Neural progenitor cell (in vitro differentiated cells): ENCODE measurements at regions not wholly inside any gene's neighbourhood (a gene's known extent, or its start where the extent isn't known, plus 50 kb on each side); places are given as distances from the start of the nearest gene placed in this dataset.

Source experiments
- DNase-seq: peaks from one replicate; pipeline ENCODE4 v3.0.0-alpha.2; 2016; ENCODE audit warnings: low spot score
- H2AFZ ChIP-seq: fragments of 200-600 bp; sonication (generic); replicated peaks from 2 replicates; pipeline ENCODE4 v1.6.1; 2016; ENCODE audit warnings: antibody characterized with exemption
- H3F3A ChIP-seq: fragments of 200-600 bp; sonication (generic); 2 replicates; pipeline ENCODE4 v1.6.1; 2016; ENCODE audit warnings: antibody characterized with exemption, low read depth
- H3K27ac ChIP-seq: fragments of 200-600 bp; sonication (generic); 2 replicates; pipeline ENCODE4 v1.5.1; 2016; ENCODE audit warnings: mild to moderate bottlenecking
- H3K27me3 ChIP-seq: fragments of 200-600 bp; sonication (generic); 2 replicates; pipeline ENCODE4 v1.6.1; 2016; ENCODE audit warnings: mild to moderate bottlenecking, moderate library complexity
- H3K36me3 ChIP-seq: fragments of 200-600 bp; sonication (generic); 2 replicates; pipeline ENCODE4 v1.5.1; 2016
- H3K4me1 ChIP-seq: fragments of 200-600 bp; sonication (generic); 2 replicates; pipeline ENCODE4 v1.6.1; 2016; ENCODE audit warnings: mixed run types
- H3K4me2 ChIP-seq: fragments of 200-600 bp; sonication (generic); 2 replicates; pipeline ENCODE4 v1.6.1; 2016
- H3K4me3 ChIP-seq: fragments of 200-600 bp; sonication (generic); 2 replicates; pipeline ENCODE4 v1.5.1; 2016
- H3K79me2 ChIP-seq: fragments of 200-600 bp; sonication (generic); 2 replicates; pipeline ENCODE4 v1.6.1; 2016; ENCODE audit warnings: low read depth
- H3K9ac ChIP-seq: fragments of 200-600 bp; sonication (generic); 2 replicates; pipeline ENCODE4 v1.6.1; 2016
- H3K9me3 ChIP-seq: fragments of 200-600 bp; sonication (generic); 2 replicates; pipeline ENCODE4 v1.5.1; 2016; ENCODE audit warnings: low read depth
- H4K20me1 ChIP-seq: fragments of 200-600 bp; sonication (generic); 2 replicates; pipeline ENCODE4 v1.6.1; 2016; ENCODE audit warnings: low read depth
- H3K27ac Mint-ChIP-seq: 3 replicates; pipeline ENCODE4 v1.8.0; 2021; ENCODE audit warnings: mixed read lengths
- H3K27me3 Mint-ChIP-seq: 2 replicates; pipeline ENCODE4 v1.8.0; 2022; ENCODE audit warnings: low read depth, mild to moderate bottlenecking, inconsistent platforms, moderate library complexity, mixed read lengths; ENCODE audit not compliant: insufficient read depth
- H3K36me3 Mint-ChIP-seq: 3 replicates; pipeline ENCODE4 v1.8.0; 2021; ENCODE audit warnings: mixed read lengths
- H3K4me1 Mint-ChIP-seq: 3 replicates; pipeline ENCODE4 v1.8.0; 2021; ENCODE audit warnings: mixed read lengths
- H3K4me3 Mint-ChIP-seq: 3 replicates; pipeline ENCODE4 v1.8.0; 2021; ENCODE audit warnings: mild to moderate bottlenecking, moderate library complexity, mixed read lengths
- H3K9me3 Mint-ChIP-seq: 3 replicates; pipeline ENCODE4 v1.8.0; 2020; ENCODE audit warnings: mixed read lengths
- CTCF ChIP-seq: fragments of 200-600 bp; sonication (generic); IDR thresholded peaks from 2 replicates; pipeline ENCODE4 v1.5.1; 2017; ENCODE audit warnings: antibody characterized with exemption, mild to moderate bottlenecking
- EZH2 ChIP-seq: fragments of 200-600 bp; sonication (generic); IDR thresholded peaks from 2 replicates; pipeline ENCODE4 v1.6.1; 2017; ENCODE audit warnings: antibody characterized with exemption, mild to moderate bottlenecking, moderate library complexity
- EZH2phosphoT487 ChIP-seq: fragments of 200-600 bp; sonication (generic); IDR thresholded peaks from 2 replicates; pipeline ENCODE4 v1.6.1; 2017; ENCODE audit warnings: antibody characterized with exemption

- no peaks in the 10 kb centered on the region for H3K9me3 ChIP-seq
- Mint-ChIP-seq H3K27ac (no peak overlapping the region), H3K4me1 (no peaks in the 10 kb centered on the region), H3K36me3 (peaks cover 2% of the 10 kb centered on the region), H3K9me3 (peaks cover 17% of the 10 kb centered on the region), H3K4me3 (no peak overlapping the region), H3K27me3 (no peaks in the 10 kb centered on the region)
- H3K4me3 ChIP-seq = no peak overlapping the region
- H4K20me1 ChIP-seq = no peaks in the 10 kb centered on the region
- no peaks in the 10 kb centered on the region for H3K79me2 ChIP-seq
- TF ChIP-seq CTCF (no peak), EZH2 (no peak), EZH2phosphoT487 (no peak)
- no peak for DNase-seq
- H3K4me1 ChIP-seq = no peaks in the 10 kb centered on the region
- no peak overlapping the region for H2AFZ ChIP-seq
- no peak overlapping the region for H3K4me2 ChIP-seq
- no peak overlapping the region for H3K9ac ChIP-seq
- H3F3A ChIP-seq = no peaks in the 10 kb centered on the region
- no peaks in the 10 kb centered on the region for H3K36me3 ChIP-seq
- no peak overlapping the region for H3K27ac ChIP-seq
- H3K27me3 ChIP-seq = no peaks in the 10 kb centered on the region
These were observed 440.3 kb downstream of the NOVA1 start for GRCh38 chr14:26157517-26157916.

- no peaks in the 10 kb centered on the region for H3K27me3 ChIP-seq
- no peak overlapping the region for H3K9ac ChIP-seq
- TF ChIP-seq EZH2 = no peak
- TF ChIP-seq CTCF = no peak
- TF ChIP-seq EZH2phosphoT487 = no peak
- no peak overlapping the region for H3K4me3 ChIP-seq
- peaks cover 26% of the 10 kb centered on the region for H3K4me1 ChIP-seq
- peak overlapping the region; percentile 77 for H3K27ac ChIP-seq
- no peaks in the 10 kb centered on the region for H3K36me3 ChIP-seq
- no peaks in the 10 kb centered on the region for H3K9me3 ChIP-seq
- peaks cover 3% of the 10 kb centered on the region for H3K27me3 Mint-ChIP-seq
- H3F3A ChIP-seq = peaks cover 23% of the 10 kb centered on the region
- H3K4me2 ChIP-seq = peak overlapping the region; percentile 3
- H3K4me3 Mint-ChIP-seq = peak overlapping the region; percentile 2
- peaks cover 3% of the 10 kb centered on the region for H3K9me3 Mint-ChIP-seq
- no peaks in the 10 kb centered on the region for H3K79me2 ChIP-seq
- DNase-seq = peak; percentile 43
- peaks cover 2% of the 10 kb centered on the region for H3K36me3 Mint-ChIP-seq
- H2AFZ ChIP-seq = peak overlapping the region; percentile 78
- H3K4me1 Mint-ChIP-seq = peaks cover 26% of the 10 kb centered on the region
- H4K20me1 ChIP-seq = no peaks in the 10 kb centered on the region
- peak overlapping the region; percentile 98 for H3K27ac Mint-ChIP-seq
These were observed 454.8 kb downstream of the NOVA1 start for GRCh38 chr14:26143057-26143456.

- peaks cover 29% of the 10 kb centered on the region for H3K4me1 ChIP-seq
- no peak overlapping the region for H2AFZ ChIP-seq
- H3K27ac Mint-ChIP-seq = peak overlapping the region; percentile 85
These were observed 458.9 kb downstream of the NOVA1 start for GRCh38 chr14:26138764-26139445.

More at GRCh38 chr14:26138764-26139445, 458.9 kb downstream of the NOVA1 start:
- Histone ChIP-seq H3K9me3 (no peaks in the 10 kb centered on the region), H3F3A (peaks cover 25% of the 10 kb centered on the region), H3K36me3 (peaks cover 7% of the 10 kb centered on the region), H3K27ac (peak overlapping the region; percentile 73), H4K20me1 (no peaks in the 10 kb centered on the region), H3K4me3 (no peak overlapping the region), H3K4me2 (peak overlapping the region; percentile 46), H3K27me3 (no peaks in the 10 kb centered on the region), H3K9ac (no peak overlapping the region), H3K79me2 (no peaks in the 10 kb centered on the region)
- no peak overlapping the region for H3K4me3 Mint-ChIP-seq
- TF ChIP-seq EZH2phosphoT487 (no peak), CTCF (peak; percentile 4)
- DNase-seq = peak; percentile 56
- peaks cover 29% of the 10 kb centered on the region for H3K4me1 Mint-ChIP-seq
- H3K9me3 Mint-ChIP-seq = peaks cover 14% of the 10 kb centered on the region
- peaks cover 6% of the 10 kb centered on the region for H3K36me3 Mint-ChIP-seq
- peaks cover 3% of the 10 kb centered on the region for H3K27me3 Mint-ChIP-seq
